GM12878 (cell line): ENCODE measurements at regions not wholly inside any gene's neighbourhood (a gene's known extent, or its start where the extent isn't known, plus 50 kb on each side); places are given as distances from the start of the nearest gene placed in this dataset.

Source experiments
- ATF7 ChIP-seq: fragments of 450-650 bp; IDR thresholded peaks from 2 replicates; pipeline ENCODE4 v1.6.1; 2016; ENCODE audit warnings: low read depth, mild to moderate bottlenecking
- EP300 ChIP-seq, 2 experiments: fragments of 150-350 bp in 1 of 2; IDR thresholded peaks; 2 replicates each; pipeline ENCODE4 v1.6.1; 2011 to 2012; ENCODE audit warnings: low read depth in 2 of 2, low read length in 2 of 2, borderline replicate concordance in 1 of 2, improper control_type of control experiment in 1 of 2, inconsistent platforms in 1 of 2; ENCODE audit not compliant: control insufficient read depth in 1 of 2
- MEF2A ChIP-seq: IDR thresholded peaks from 2 replicates; pipeline ENCODE4 v1.6.1; 2011; ENCODE audit warnings: low read depth, mild to moderate bottlenecking, low read length, moderate library complexity; ENCODE audit not compliant: insufficient read depth
- RBBP5 ChIP-seq: fragments of 200-600 bp; sonication (generic); conservative IDR thresholded peaks from 2 replicates; pipeline ENCODE4 v1.6.1; 2016
- TF ChIP-seq, protein P1 (sequence below), 3 experiments: IDR thresholded peaks in 2 of 3; conservative IDR thresholded peaks in 1 of 3; 2 replicates each; pipeline ENCODE4 v1.5.1; 2011; ENCODE audit warnings: low read depth in 3 of 3, low read length in 3 of 3, mild to moderate bottlenecking in 3 of 3, control low read depth in 2 of 3, moderate library complexity in 2 of 3, inconsistent platforms in 1 of 3, mixed read lengths in 1 of 3; ENCODE audit not compliant: control insufficient read depth in 2 of 3, insufficient read depth in 1 of 3; ENCODE audit errors: extremely low read depth in 1 of 3

DNA sequence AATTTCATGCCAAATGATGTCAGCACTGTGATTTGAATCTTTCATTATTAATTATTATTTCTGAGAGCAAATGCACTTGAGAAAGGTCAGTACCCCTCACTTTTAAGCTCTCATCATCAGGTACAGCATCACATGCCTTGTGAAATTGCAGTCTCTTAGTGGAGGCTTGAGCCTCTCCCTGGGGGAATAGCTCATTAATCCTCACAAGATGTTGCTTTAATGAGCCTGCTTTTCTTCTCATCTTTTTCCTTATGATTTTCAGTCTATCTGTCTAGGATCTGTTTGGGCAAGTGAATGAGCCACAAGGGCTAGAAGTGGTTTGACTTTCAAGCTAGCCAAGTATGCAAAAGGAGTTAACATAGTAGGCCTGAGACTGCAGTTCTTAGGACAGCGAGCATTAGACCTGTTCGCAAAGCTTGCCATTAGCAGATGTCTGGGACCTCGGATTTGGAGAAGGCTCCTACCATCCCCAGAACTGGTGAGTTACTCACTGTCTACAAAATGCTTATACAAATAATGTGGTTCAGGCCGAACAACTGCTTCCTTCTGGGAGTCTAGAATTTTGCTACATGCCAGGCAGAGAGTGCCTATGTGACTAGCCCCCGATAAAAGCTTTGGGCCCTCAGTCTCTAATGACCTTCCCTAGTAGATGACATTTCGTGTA is 174.5 kb downstream of the IL15 start:
- TF ChIP-seq EP300 (IDR thresholded peaks at IDR 0.05; ENCODE audit: borderline replicate concordance in 1 of 2, control insufficient read depth in 1 of 2, low read depth in 2 of 2, low read length in 2 of 2) (no peak), MEF2A (no peak), RBBP5 (no peak), ATF7 (no peak)
- TF ChIP-seq, protein P1, sequence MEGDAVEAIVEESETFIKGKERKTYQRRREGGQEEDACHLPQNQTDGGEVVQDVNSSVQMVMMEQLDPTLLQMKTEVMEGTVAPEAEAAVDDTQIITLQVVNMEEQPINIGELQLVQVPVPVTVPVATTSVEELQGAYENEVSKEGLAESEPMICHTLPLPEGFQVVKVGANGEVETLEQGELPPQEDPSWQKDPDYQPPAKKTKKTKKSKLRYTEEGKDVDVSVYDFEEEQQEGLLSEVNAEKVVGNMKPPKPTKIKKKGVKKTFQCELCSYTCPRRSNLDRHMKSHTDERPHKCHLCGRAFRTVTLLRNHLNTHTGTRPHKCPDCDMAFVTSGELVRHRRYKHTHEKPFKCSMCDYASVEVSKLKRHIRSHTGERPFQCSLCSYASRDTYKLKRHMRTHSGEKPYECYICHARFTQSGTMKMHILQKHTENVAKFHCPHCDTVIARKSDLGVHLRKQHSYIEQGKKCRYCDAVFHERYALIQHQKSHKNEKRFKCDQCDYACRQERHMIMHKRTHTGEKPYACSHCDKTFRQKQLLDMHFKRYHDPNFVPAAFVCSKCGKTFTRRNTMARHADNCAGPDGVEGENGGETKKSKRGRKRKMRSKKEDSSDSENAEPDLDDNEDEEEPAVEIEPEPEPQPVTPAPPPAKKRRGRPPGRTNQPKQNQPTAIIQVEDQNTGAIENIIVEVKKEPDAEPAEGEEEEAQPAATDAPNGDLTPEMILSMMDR (IDR thresholded peaks at IDR 0.05 in 2 of 3, conservative IDR thresholded peaks at IDR 0.05 in 1 of 3; ENCODE audit: control insufficient read depth in 2 of 3, extremely low read depth in 1 of 3, insufficient read depth in 1 of 3, low read depth in 3 of 3, low read length in 3 of 3), result no peak
